ENCODE measurements at regions not wholly inside any gene's neighbourhood (a gene's known extent, or its start where the extent isn't known, plus 50 kb on each side); places are given as distances from the start of the nearest gene placed in this dataset.

DNA sequence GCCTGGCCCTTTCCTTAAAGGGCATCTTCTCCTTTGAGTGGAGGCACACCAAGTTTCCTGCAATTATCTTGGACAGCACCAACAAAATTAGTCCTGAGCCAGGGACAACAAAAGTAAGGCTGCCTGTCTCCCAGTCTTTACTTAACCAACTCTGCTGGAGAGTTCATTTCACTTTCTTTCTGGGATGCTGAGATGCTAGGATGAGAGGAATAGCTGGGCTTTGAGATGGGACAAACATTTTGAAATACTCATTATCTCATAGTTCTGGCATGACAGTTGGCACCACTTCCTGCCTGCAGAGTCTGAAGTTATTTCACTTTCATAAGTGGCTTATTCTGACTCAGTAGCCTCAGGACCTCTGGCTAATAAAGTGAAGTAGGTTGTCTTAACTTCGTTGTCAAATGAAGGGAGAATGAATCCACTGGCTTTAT is 157.0 kb downstream of the C9orf152 start:
- intact Hi-C loops (cut with micrococcal nuclease), result loop anchor here (2.0 kb wide), 1 partner anchor 102 kb away; no protein-coding TSS in a partner anchor

More for the DNA sequence above, 157.0 kb downstream of the C9orf152 start:
- FAIRE-seq (peak; percentile 80), DNase-seq (ENCODE audit: low read depth, low spot score) (peak; percentile 73)
- no peaks in the 10 kb centered on the region for H3K9me3 ChIP-seq (replicated peaks; ENCODE audit: control insufficient read depth, insufficient read depth, low read length)
- H3K27me3 ChIP-seq (ENCODE audit: control insufficient read depth in 2 of 2, insufficient read depth in 2 of 2, low read length in 2 of 2), result no peaks in the 10 kb centered on the region
- TF ChIP-seq, protein P1, sequence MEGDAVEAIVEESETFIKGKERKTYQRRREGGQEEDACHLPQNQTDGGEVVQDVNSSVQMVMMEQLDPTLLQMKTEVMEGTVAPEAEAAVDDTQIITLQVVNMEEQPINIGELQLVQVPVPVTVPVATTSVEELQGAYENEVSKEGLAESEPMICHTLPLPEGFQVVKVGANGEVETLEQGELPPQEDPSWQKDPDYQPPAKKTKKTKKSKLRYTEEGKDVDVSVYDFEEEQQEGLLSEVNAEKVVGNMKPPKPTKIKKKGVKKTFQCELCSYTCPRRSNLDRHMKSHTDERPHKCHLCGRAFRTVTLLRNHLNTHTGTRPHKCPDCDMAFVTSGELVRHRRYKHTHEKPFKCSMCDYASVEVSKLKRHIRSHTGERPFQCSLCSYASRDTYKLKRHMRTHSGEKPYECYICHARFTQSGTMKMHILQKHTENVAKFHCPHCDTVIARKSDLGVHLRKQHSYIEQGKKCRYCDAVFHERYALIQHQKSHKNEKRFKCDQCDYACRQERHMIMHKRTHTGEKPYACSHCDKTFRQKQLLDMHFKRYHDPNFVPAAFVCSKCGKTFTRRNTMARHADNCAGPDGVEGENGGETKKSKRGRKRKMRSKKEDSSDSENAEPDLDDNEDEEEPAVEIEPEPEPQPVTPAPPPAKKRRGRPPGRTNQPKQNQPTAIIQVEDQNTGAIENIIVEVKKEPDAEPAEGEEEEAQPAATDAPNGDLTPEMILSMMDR (IDR thresholded peaks at IDR 0.05; ENCODE audit: extremely low read depth in 1 of 2, insufficient read depth in 1 of 2, low read depth in 1 of 2, low read length in 2 of 2), result no peak
- TF ChIP-seq JUN (IDR thresholded peaks at IDR 0.05; ENCODE audit: borderline replicate concordance, insufficient read depth, insufficient read length, low read depth) (peak; percentile 39), MAX (IDR thresholded peaks at IDR 0.05; ENCODE audit: insufficient read depth, insufficient read length) (no peak)
- peak overlapping the region; percentile 98 for H3K27ac ChIP-seq (ENCODE audit: insufficient read depth, low read depth, low read length)
- dilution Hi-C loops (cut with MboI; ENCODE audit: extremely low pct_ligation_motif_present, low sequenced_read_pairs), result no loop called here
- peaks cover 2% of the 10 kb centered on the region for H4K20me1 ChIP-seq (replicated peaks; ENCODE audit: control insufficient read depth, extremely low read depth, insufficient read depth, low read length)
- peaks cover 75% of the 10 kb centered on the region for H3K79me2 ChIP-seq (ENCODE audit: control insufficient read depth, insufficient read depth, low read length)
- H3K9ac ChIP-seq (replicated peaks; ENCODE audit: extremely low read depth, insufficient read depth, low read length), result peak overlapping the region; percentile 100
- BruUV-seq (replicated peaks), result no TSS peak
- peak overlapping the region; percentile 97 for H3K4me2 ChIP-seq (ENCODE audit: insufficient read depth, low read length)
- no peaks in the 10 kb centered on the region for H3K9me1 ChIP-seq (replicated peaks; ENCODE audit: control insufficient read depth, extremely low read depth, insufficient read depth, low read length)
- no peak overlapping the region for H2AFZ ChIP-seq (ENCODE audit: low read depth, low read length)
- peaks cover 28% of the 10 kb centered on the region for H3K4me1 ChIP-seq (ENCODE audit: control insufficient read depth, extremely low read depth, insufficient read depth, low read length)
- ChIA-PET CTCF (interaction anchor here (0.7 to 4.1 kb wide), 16 partner anchors 11 to 147 kb away, joined by 3 to 27 read pairs (median 3); no protein-coding TSS in a partner anchor), POLR2A (interaction anchor here (1.3 to 2.7 kb wide), 7 partner anchors 19 to 144 kb away, joined by 4 to 16 read pairs (median 5); no protein-coding TSS in a partner anchor)
- peaks cover 1 to 2% of the 10 kb centered on the region in 2 experiments for H3K36me3 ChIP-seq (ENCODE audit: control insufficient read depth in 2 of 2, extremely low read depth in 1 of 2, insufficient read depth in 2 of 2, low read length in 2 of 2)
- H3K4me3 ChIP-seq (replicated peaks in 1 of 3; ENCODE audit: insufficient read depth in 1 of 3, low read depth in 1 of 3, low read length in 3 of 3), result peak overlapping the region in 2 of 3 experiments; percentile 99 to 100

Data from endothelial cell of umbilical vein (primary cell).